Left lung (tissue), 4 donors: ENCODE measurements at regions not wholly inside any gene's neighbourhood (a gene's known extent, or its start where the extent isn't known, plus 50 kb on each side); places are given as distances from the start of the nearest gene placed in this dataset.
"Not testable (repeated sequence)": the region's sequence is repeated elsewhere in the genome, so short reads cannot be mapped to it uniquely, and the experiment has no call there.

Source experiments
- ATAC-seq: fragments of 200-7000 bp; cut with Tn5 transposase; one replicate; pipeline ENCODE4 v1.9.1; 2020; ENCODE audit warnings: moderate library complexity
- DNase-seq, 4 donors: peaks; one replicate each; pipeline ENCODE4 v3.0.0-alpha.2; 2013 to 2020
- H3K27ac ChIP-seq, 2 donors: fragments of 200-600 bp; sonication (generic) in 1 of 2; one replicate each; pipeline versions ENCODE4 v1.5.0 to v1.8.0; 2020 to 2021
- H3K27me3 ChIP-seq, 2 donors: fragments of 200-600 bp; sonication (generic) in 1 of 2; one replicate each; pipeline versions ENCODE4 v1.5.0 to v1.8.0; 2020 to 2021
- H3K36me3 ChIP-seq, 2 donors: fragments of 200-600 bp; sonication (generic) in 1 of 2; one replicate each; pipeline versions ENCODE4 v1.5.0 to v1.8.0; 2020 to 2021
- H3K4me1 ChIP-seq, 2 donors: fragments of 200-600 bp; one replicate each; pipeline ENCODE4 v1.8.0; 2021
- H3K4me3 ChIP-seq, 2 donors: fragments of 200-600 bp; sonication (generic) in 1 of 2; one replicate each; pipeline versions ENCODE4 v1.5.0 to v1.8.0; 2020 to 2021; ENCODE audit warnings: mild to moderate bottlenecking in 1 of 2
- H3K9me3 ChIP-seq, 2 donors: fragments of 200-600 bp; sonication (generic) in 1 of 2; one replicate each; pipeline versions ENCODE4 v1.5.0 to v1.8.0; 2020 to 2021
- CTCF ChIP-seq, 2 donors: fragments of 200-600 bp; sonication (generic) in 1 of 2; IDR thresholded peaks; one replicate each; pipeline versions ENCODE4 v1.5.0 to v1.8.0; 2021; ENCODE audit warnings: antibody characterized with exemption in 2 of 2
- intact Hi-C, 2 donors: fragments of 100-400 bp; cut with DNase I; formaldehyde crosslinking; loops; one replicate each; pipeline versions ENCODE4 v1.11.2 to v1.14.2; 2022
- donor health status: DM: no; HTN: yes; CAD: no.
- donor health status: DM: no; HTN: no; CAD: no.

GRCh38 chr5:164518741-164519080 is 1013.3 kb downstream of the MAT2B start:
- Histone ChIP-seq H3K27ac (no peak overlapping the region), H3K4me1 (no peaks in the 10 kb centered on the region), H3K27me3 (no peaks in the 10 kb centered on the region), H3K9me3 (no peaks in the 10 kb centered on the region), H3K36me3 (no peaks in the 10 kb centered on the region), H3K4me3 (no peak overlapping the region)
- DNase-seq (no peak), ATAC-seq (no peak)
- no peak for TF ChIP-seq CTCF (IDR thresholded peaks at IDR 0.05)
- intact Hi-C loops = no loop called here

GRCh38 chr5:164532235-164532900 is 1026.9 kb downstream of the MAT2B start:
- ATAC-seq = no peak
- no peak overlapping the region for H3K4me3 ChIP-seq
- H3K27me3 ChIP-seq = no peaks in the 10 kb centered on the region
- intact Hi-C loops = no loop called here
- peak in 2 of 4 donors; percentile 7 to 21 for DNase-seq
- no peaks in the 10 kb centered on the region for H3K9me3 ChIP-seq
- H3K36me3 ChIP-seq = no peaks in the 10 kb centered on the region
- H3K27ac ChIP-seq = no peak overlapping the region
- no peaks in the 10 kb centered on the region for H3K4me1 ChIP-seq
- TF ChIP-seq CTCF (IDR thresholded peaks at IDR 0.05) = no peak

- H3K27ac ChIP-seq, H3K4me3 ChIP-seq, DNase-seq, H3K36me3 ChIP-seq, H3K4me1 ChIP-seq, H3K9me3 ChIP-seq, H3K27me3 ChIP-seq, intact Hi-C loops, ATAC-seq: not testable (repeated sequence)
Observed at GRCh38 chr5:164533426-164533825, 1028.0 kb downstream of the MAT2B start.

- H3K36me3 ChIP-seq = no peaks in the 10 kb centered on the region
- no peaks in the 10 kb centered on the region for H3K4me1 ChIP-seq
- no peak for DNase-seq
- H3K27ac ChIP-seq = no peak overlapping the region
- intact Hi-C loops = no loop called here
- no peak for TF ChIP-seq CTCF (IDR thresholded peaks at IDR 0.05)
- no peaks in the 10 kb centered on the region for H3K27me3 ChIP-seq
- no peak for ATAC-seq
- peaks cover 0 to 4% of the 10 kb centered on the region in 2 donors for H3K9me3 ChIP-seq
- H3K4me3 ChIP-seq = no peak overlapping the region
Observed at GRCh38 chr5:164540174-164540573, 1034.8 kb downstream of the MAT2B start.

- ATAC-seq = no peak
- no peak for TF ChIP-seq CTCF (IDR thresholded peaks at IDR 0.05)
- Histone ChIP-seq H3K4me3 (no peak overlapping the region), H3K27me3 (no peaks in the 10 kb centered on the region), H3K36me3 (no peaks in the 10 kb centered on the region), H3K4me1 (no peaks in the 10 kb centered on the region), H3K9me3 (peaks cover 0 to 4% of the 10 kb centered on the region in 2 donors), H3K27ac (no peak overlapping the region)
- no peak for DNase-seq
- intact Hi-C loops = no loop called here
Observed at GRCh38 chr5:164545507-164545906, 1040.1 kb downstream of the MAT2B start.

GRCh38 chr5:164553851-164554250 is 1048.4 kb downstream of the MAT2B start:
- no peaks in the 10 kb centered on the region for H3K9me3 ChIP-seq
- H3K36me3 ChIP-seq = no peaks in the 10 kb centered on the region
- TF ChIP-seq CTCF (IDR thresholded peaks at IDR 0.05) = no peak
- ATAC-seq (no peak), DNase-seq (no peak)
- no peaks in the 10 kb centered on the region for H3K27me3 ChIP-seq
- no peak overlapping the region for H3K4me3 ChIP-seq
- H3K4me1 ChIP-seq = no peaks in the 10 kb centered on the region
- intact Hi-C loops = no loop called here
- no peak overlapping the region for H3K27ac ChIP-seq
